ENCODE measurements at regions not wholly inside any gene's neighbourhood (a gene's known extent, or its start where the extent isn't known, plus 50 kb on each side); places are given as distances from the start of the nearest gene placed in this dataset.

DNA sequence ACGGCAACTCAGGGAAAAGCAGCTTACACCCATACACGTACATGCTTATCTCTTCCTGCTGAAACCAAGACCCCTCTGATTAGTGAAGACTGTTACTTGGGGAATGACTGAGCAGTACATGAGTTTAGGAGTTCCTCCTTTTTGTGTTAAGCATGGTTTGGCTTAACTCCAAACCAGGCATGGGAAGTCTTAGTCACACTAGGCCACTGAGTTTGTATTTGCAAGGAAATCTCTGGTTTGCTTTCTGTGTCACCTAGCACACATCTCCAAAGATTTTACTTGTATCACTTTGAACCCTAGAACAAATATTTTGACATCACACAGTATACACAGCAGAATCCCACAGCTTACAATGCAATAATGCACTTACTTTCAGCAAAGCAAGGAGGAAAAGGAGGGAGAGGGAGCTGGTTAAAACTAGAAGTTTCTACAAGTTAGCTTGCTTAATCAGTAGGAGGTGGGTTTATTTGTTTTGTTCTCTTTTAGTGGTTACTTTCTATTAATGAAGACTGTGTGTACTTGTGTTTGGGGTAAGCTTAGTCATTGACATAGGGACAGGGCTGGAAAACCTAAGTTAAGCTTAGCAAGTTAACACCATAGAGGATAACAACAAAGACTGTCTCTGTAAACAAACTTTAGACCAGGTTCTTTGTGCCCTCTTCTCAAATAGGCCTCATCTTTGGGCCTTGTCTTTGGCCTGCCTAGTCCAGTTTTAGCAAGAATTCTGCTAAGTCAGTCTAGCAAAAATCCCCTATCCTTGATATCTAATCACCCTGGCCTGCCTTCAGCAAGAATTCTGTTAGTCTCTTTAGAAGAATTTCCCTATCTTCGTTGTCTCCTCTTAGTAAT, 219.4 kb downstream of the MREG start:
- H3K27me3 ChIP-seq (ENCODE audit: control insufficient read depth, insufficient read depth, low read length), result peaks cover 3% of the 10 kb centered on the region
- FAIRE-seq (no peak), DNase-seq (ENCODE audit: low read depth) (peak; percentile 97)
- no peak overlapping the region for H3K4me3 ChIP-seq (ENCODE audit: low read depth, low read length)
- TF ChIP-seq, protein P1, sequence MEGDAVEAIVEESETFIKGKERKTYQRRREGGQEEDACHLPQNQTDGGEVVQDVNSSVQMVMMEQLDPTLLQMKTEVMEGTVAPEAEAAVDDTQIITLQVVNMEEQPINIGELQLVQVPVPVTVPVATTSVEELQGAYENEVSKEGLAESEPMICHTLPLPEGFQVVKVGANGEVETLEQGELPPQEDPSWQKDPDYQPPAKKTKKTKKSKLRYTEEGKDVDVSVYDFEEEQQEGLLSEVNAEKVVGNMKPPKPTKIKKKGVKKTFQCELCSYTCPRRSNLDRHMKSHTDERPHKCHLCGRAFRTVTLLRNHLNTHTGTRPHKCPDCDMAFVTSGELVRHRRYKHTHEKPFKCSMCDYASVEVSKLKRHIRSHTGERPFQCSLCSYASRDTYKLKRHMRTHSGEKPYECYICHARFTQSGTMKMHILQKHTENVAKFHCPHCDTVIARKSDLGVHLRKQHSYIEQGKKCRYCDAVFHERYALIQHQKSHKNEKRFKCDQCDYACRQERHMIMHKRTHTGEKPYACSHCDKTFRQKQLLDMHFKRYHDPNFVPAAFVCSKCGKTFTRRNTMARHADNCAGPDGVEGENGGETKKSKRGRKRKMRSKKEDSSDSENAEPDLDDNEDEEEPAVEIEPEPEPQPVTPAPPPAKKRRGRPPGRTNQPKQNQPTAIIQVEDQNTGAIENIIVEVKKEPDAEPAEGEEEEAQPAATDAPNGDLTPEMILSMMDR (IDR thresholded peaks at IDR 0.05; ENCODE audit: insufficient read depth, low read length, severe bottlenecking), result no peak
- H3K36me3 ChIP-seq (ENCODE audit: control insufficient read depth, insufficient read depth, low read length), result no peaks in the 10 kb centered on the region

DNA sequence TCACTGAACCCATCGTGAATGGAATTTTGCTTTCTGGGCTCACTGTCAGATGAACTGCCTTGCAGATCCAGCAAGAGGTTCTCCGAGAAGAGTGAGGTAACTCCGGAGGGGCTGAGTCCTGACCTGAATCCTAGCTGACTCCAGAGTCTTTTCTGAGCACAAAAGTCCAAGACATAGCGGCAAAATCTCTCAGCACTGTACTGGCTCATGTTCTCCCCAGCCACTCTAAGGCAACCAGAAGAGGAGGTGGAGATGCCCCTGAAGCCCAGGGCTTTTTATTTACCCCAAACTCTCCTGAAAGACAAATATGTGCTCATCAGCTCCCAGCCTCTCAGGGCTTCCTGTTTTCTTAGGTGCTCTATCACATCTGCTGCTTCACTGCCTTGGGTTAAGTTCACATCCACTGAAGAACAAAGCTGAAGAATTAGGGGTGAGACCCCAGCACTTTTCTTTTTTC, 221.8 kb downstream of the MREG start:
- H3K36me3 ChIP-seq (ENCODE audit: control insufficient read depth, insufficient read depth, low read length), result no peaks in the 10 kb centered on the region
- H3K4me3 ChIP-seq (ENCODE audit: low read depth, low read length), result no peak overlapping the region
- H3K27me3 ChIP-seq (ENCODE audit: control insufficient read depth, insufficient read depth, low read length), result peaks cover 1% of the 10 kb centered on the region
- DNase-seq (ENCODE audit: low read depth), result no peak
- TF ChIP-seq, protein P1 (IDR thresholded peaks at IDR 0.05; ENCODE audit: insufficient read depth, low read length, severe bottlenecking), result no peak
- no peak for FAIRE-seq

DNA sequence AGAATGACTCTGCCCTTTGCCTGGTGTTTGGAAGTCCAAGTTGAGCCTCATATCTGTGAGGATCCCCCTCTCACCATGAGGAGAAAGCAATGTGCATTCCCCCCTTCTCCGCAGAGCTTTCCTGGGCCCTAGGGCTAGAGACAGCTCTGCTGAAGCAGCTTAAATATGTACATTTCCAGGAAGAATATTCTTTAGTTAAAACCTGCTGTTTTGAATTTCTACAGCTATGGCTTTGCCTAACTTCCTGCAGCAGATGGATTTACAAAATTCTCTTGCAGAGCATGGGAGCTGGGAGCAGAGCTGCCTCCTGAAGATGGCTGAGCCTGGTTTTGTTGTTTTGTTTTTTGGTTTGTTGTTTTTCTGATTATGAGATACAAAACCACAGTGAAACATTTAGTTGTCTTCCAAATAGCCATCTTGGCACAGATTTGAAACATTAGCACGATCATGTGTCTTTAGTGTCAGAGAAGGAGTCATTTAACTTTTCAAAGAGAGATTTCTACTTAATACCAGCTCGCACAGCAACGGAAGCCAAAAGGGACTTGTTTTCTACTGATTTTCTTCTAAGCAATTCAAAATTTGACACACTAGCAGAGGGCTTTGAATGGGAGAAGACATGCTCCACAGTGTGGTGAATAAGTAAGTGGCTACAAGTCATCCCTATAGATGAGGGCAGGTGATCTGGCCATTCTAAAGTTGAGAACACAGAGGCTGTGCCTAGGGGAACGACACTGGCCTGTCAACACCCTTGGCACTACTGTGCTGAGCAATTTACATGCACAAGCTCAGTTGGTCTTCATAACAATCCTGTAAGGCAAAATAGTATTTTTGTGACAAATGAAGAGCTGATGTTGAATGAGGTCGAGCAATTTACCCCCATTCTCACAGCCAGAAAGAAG, 222.6 kb downstream of the MREG start:
- no peak for DNase-seq (ENCODE audit: low read depth)
- TF ChIP-seq, protein P1 (IDR thresholded peaks at IDR 0.05; ENCODE audit: insufficient read depth, low read length, severe bottlenecking), result no peak
- Histone ChIP-seq H3K27me3 (ENCODE audit: control insufficient read depth, insufficient read depth, low read length) (peaks cover 1% of the 10 kb centered on the region), H3K4me3 (ENCODE audit: low read depth, low read length) (no peak overlapping the region), H3K36me3 (ENCODE audit: control insufficient read depth, insufficient read depth, low read length) (no peaks in the 10 kb centered on the region)
- FAIRE-seq, result no peak

DNA sequence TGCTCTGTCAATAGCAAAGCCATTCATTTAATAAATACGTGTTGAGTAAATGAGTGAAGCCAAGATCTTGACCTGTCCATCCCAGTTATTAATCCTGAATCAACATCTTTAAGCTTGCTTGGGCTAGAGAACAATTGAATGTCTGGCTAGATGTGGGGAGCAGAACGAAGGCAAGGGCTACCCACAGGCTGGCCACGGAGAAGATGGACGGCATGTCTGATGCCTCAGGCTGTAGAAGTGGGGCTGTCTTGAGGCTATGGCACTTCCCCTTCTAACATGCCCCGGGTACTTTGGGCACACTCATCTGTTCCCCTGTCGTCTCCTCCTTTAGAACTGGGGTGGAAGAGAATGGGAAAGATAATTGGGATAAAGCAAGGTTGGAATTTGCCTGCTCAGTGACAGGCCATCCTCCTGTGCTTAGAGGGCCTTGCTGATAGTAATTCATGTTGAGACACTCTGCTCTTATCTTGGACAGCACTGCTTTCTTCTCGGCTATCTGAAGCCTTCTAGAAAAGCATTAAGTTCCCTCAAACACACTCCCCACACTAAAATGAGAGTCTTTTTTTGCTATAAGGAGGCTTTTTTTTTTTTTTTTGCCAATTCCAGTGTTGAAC, 225.7 kb downstream of the MREG start:
- TF ChIP-seq, protein P1 (IDR thresholded peaks at IDR 0.05; ENCODE audit: insufficient read depth, low read length, severe bottlenecking), result no peak
- no peaks in the 10 kb centered on the region for H3K36me3 ChIP-seq (ENCODE audit: control insufficient read depth, insufficient read depth, low read length)
- no peak overlapping the region for H3K4me3 ChIP-seq (ENCODE audit: low read depth, low read length)
- DNase-seq (ENCODE audit: low read depth), result no peak
- H3K27me3 ChIP-seq (ENCODE audit: control insufficient read depth, insufficient read depth, low read length), result peaks cover 1% of the 10 kb centered on the region
- no peak for FAIRE-seq

DNA sequence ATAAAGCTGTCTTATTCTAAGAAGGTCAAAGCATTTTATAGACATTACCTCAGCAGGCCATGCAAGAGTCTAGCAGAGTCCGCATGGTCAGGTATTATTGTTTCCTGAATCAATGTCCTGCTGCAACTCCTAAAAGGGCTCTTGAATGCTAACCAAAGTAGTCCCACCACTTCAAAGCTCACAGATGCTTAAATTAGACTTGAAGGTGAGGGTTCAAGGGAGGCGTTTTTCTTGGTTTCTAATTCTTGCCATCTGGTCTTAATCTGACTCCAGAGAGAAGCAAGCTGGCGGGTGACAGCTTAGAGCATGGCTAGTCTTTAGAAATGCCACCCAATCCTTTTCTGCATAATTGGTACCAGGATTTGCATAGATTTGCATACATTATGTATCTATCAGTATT, 226.3 kb downstream of the MREG start:
- TF ChIP-seq, protein P1 (IDR thresholded peaks at IDR 0.05; ENCODE audit: insufficient read depth, low read length, severe bottlenecking), result no peak
- Histone ChIP-seq H3K27me3 (ENCODE audit: control insufficient read depth, insufficient read depth, low read length) (peaks cover 1% of the 10 kb centered on the region), H3K4me3 (ENCODE audit: low read depth, low read length) (no peak overlapping the region), H3K36me3 (ENCODE audit: control insufficient read depth, insufficient read depth, low read length) (no peaks in the 10 kb centered on the region)
- FAIRE-seq, result no peak
- no peak for DNase-seq (ENCODE audit: low read depth)
